T-helper 9 cell (primary cell): ENCODE measurements at regions not wholly inside any gene's neighbourhood (a gene's known extent, or its start where the extent isn't known, plus 50 kb on each side); places are given as distances from the start of the nearest gene placed in this dataset.

Experiments used
- DNase-seq: peaks from one replicate; pipeline ENCODE4 v3.0.0-alpha.2; 2020

DNA sequence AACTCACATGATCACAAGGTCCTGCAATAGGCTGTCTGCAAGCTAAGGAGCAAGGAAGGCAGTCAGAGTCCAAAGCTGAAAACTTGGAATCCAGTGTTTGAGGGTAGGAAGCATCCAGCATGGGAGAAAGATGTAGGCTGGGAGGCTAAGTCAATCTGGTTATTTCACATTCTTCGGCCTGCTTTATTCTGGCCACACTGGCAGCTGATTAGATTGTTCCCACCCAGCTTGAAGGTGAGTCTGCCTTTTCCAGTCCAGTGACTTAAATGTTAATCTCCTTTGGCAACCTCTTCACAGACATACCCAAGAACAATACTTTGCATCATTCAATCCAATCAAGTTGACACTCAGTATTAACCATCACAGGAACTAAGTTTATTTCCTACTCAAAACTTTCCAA, 453.4 kb downstream of the TLE4 start:
- no peak for DNase-seq

DNA sequence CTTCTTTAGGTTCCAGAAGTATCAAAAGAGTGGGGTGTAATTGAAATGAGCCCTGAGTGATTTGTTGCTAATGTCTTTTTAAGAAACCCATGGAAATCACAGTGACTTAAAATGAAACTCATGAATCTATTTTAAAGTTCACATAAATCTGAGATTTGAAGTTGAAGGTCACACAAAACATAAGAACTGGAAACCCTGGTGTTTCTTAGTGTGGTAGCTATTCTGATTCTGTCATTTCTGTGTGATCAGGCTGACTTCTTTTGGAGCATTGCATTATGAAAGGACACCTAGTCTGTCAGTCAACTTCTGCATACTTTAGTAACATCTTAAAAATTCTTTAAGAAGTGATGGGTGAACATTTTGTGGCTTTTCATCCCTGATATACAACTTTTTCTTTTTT, 448.8 kb downstream of the TLE4 start:
- DNase-seq, result no peak

DNA sequence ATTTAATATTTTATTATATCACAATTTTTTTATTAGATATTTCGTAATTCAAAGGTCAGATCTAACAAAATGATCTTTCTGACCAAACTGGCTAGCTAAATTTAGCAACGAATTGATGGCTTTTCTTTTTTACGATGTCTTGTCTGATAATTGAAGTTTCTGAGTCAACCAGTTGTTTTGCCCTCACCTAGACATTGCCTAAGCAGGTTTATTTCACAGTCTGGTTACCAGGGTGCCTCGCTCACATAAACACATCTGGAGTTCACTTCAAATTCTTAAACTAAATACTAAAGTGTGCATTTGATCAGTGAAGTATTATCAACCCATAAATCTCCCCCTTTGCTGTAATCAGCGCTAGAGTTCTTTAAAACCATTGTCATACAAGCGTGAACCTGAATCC, 448.3 kb downstream of the TLE4 start:
- no peak for DNase-seq

GRCh38 chr9:80013891-80014290, 442.1 kb downstream of the TLE4 start:
- no peak for DNase-seq

DNA sequence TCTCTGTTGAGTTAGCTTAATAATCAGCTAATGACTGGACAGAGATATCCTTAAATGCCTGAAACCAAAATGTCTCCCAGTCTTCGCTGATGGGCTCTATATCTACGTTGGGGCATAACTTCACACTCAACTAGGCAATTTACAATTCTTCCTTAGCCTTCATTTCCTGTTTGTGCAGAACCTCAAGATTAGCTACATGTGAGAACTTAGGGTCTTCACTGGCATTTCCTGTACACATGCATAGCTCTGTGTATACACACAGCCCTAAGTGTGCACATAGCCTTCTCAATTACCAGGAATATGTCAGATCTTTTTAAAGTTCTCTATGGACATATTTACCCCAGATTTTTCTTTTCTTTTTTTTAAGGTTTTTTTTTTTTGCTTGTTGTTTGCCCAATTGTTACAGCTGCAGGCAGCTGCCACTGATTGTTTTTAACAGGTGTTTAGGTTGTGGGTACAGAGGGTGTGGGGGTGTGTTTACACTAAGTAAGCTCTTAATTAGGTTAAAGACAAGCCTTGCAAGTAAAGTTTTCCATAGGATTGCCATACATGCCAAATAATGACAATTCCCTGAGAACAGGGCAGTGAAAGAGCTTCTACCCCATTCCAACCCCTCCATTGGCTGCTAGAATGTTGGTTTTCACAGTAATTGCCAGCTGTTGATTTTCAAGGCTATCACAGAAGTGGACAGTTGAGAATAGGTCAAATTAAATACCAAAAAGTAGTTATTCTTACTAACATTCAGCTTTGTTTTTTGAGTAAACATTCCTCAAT, 441.0 kb downstream of the TLE4 start:
- DNase-seq, result no peak

DNA sequence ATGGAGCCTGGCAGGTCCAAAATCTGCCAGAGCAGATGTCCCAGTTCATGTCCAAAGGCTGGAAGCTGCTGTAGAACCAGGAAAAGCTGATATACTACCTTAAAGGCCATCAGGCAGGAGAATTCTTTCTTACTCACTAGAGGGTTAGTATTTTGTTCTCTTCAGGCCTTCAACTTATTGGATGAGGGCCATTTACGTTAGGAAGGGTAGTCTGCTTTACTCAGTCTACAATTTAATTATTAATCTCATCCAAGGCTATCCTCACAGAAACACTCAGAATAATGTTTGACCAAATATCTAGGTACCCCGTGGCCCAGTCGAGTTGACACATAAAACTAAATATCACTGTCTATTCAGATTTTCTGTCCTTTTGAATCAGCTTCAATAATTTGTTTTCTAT, 437.4 kb downstream of the TLE4 start:
- no peak for DNase-seq

DNA sequence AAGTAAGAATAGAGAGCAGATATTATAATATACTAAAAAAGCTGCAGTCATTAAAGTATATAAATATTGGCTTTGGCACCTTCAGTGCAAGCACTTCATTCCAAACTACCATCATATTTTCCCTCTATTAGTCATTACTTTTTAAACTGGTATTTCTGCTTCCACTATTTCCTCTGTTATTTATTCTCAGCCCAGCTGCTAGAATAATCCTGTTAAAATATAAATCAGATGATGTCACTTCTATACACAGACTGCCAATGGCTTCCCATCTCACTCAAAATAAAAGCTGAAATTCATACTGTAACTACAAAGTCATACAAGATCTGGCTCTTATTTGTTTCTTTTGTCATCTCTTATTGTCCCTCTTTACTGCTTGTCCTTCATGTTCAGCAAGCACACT, 432.9 kb downstream of the TLE4 start:
- no peak for DNase-seq

DNA sequence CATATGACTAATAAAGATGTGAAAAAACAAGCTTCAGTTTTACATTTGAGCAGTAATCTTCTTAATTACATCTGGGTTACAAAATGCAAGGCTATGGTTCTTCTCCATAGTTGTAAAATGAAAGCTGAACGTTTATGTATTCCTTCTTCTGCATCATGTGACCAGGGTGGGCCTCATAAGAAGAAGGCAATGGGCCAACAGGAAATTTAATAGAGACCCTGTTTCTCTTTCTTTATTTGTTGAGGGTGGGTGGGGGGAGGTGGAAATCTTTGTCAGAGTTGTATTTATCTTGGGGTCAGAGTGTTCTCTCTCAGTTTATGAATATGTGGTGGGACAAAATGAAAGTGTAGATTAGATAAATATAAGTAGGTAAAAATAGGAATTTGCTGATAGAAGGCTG, 418.8 kb downstream of the TLE4 start:
- DNase-seq, result no peak

DNA sequence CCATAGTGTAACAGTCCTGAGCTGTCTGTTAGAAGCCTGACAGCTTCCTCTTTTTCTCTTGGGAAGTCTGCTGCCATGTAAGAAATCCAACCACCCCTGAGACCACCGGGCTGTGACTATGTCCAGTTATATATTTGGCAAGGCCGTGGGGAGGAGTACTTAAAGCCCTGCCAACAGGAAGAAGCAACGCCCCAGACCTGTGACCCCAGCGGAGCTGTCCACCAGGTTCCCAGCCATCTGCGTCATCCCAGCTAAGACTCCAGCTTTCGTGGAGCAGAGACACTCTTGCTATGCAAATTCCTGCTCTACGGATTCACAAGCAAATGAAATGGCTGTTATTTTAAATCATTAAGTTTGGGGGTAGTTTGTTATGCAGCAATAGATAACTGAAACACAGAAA, 417.3 kb downstream of the TLE4 start:
- no peak for DNase-seq

GRCh38 chr9:79988126-79988525, 416.4 kb downstream of the TLE4 start:
- DNase-seq, result no peak

- DNase-seq, result no peak
These were observed 414.7 kb downstream of the TLE4 start for GRCh38 chr9:79986437-79986836.

DNA sequence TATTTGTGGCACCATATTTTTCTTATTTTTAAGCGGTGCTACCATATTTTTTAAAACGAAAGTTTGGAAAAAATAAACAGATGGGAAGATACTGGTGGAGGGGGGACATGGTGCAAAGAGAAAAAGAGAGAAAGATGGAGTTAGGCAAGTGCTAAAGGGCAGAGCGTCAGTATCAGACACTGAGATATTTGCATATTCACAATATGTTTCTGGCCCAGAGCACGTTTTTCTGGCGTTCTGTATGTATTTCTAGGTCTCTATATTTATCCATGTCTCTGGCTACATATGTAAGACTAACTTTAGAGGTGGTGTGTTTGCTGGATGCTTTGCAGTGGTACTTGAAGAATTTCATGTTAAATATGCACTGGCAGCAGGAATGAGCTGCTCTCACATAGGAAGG, 414.0 kb downstream of the TLE4 start:
- no peak for DNase-seq

DNA sequence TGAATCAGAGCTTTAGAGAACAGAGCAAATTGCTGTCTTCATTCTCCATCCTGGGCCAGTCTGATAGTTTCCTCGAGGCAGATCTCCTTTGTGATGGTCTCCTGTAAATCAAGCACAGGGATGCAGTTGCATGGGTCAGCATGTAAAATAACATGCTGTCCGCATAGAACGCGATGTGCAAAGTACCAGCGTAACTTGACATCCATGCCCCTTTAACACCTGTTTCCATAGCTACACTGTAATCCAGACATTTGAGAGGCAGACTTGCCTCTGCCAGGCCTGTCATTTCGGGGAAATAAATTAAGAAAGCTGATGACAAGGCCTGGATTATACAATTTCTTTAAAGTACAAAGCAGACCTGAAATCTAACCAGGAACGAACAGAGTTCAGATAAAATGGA, 413.5 kb downstream of the TLE4 start:
- no peak for DNase-seq

- DNase-seq, result no peak
These were observed 412.8 kb downstream of the TLE4 start for GRCh38 chr9:79984429-79985067.

DNA sequence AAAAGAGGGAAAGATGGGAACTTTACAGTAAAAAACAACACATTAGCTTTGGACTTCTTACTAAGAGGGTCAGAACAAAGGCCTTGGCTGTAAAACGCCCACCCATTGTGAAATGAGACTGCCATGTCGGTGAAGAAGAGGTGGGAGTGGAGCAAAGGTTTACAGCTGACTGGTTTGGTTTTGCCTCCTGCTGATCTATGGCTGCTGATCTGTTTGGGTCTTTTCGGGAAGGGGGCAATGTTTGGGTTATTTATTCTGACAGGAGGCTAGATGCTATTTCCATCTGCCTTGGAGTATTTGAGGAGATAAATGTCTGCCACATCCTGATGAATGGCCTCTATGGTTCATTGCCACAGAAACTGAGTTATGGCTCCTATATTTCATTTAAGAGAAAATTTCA, 408.7 kb downstream of the TLE4 start:
- DNase-seq, result no peak

DNA sequence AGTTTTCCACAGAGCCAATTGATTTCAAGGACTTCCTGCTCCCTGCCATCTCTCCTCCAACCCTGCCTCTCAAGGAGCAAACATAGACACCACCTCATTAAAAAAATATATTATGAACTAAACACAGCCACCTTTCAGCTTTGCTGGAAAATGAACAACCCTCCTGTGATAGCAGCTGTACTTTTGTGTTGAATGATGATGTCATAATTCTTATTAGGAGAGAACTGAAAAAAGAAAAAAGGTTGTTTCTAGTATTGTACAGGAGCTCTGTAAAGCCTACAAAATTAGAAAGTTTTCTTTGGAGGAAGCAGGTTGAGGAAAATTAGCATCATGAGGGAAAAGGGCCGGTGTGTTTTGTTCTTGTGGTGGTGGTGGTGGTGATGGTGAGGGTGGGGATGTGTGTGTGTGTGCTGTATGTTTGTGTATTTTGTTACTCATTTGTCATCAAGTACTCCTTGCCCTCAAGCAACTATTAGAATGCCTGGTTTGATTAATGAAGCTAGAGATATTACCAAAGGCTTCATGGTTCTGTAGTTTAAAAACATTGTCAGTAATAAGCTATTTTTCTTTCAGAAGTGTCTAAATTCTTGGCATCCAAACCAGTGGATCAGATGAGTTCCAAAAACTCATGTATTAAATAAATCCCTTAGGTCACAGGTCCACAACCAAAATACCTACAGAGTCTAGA, 405.9 kb downstream of the TLE4 start:
- no peak for DNase-seq

DNA sequence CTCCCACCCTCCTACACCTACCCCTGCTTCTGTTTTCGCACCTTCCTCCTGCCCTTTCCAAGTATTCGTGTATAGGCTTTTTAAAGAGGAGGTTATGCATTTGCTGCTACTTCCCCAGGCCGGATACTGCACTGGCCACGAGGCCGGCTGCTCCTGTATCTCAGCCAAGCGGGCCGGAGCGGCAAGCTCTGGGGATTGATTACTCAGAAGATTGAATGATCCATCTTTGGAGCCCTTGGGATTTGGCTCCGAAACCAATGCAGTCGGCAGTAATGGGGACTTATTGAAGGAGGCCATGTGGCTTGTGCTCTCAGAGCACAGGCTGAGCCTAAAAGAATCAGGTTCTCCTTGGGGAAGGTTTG, 405.3 kb downstream of the TLE4 start:
- DNase-seq, result no peak

DNA sequence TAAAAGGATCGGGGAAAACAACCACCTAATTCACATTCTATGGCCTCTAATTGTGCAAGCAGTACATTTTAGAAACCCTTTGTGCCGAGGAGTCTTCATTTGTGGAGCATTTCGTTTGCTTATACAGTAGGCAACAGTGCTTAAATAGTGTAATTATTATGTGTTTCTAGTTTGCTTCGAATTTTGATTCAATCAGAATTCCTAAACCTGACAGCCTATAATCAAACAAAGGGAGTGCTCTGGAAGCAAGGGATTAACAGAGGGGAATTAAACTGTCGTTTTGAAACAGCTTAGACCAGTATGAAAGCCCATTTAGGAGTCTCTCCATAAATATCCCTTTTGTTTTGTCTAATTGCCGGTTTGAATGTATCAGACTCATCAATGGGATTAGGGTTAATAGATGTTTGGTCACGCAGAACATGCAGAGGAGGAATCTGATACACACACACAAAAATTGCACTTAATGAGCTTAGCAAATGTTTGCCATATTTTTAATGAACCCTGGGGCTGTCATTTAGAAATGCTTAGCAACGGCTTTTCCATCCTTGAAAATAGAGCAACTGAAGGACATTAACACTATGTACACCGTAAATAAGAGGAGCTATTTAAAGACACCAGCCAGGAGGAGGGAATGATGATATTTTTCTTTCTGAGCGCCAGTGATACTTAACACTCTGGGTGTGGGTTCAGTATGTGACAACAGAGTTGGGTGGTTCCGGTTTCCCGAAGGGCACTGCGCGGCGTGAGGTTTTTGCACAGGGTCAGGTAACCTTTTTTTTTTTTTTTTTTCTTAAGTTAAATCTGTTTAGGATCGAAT, 404.7 kb downstream of the TLE4 start:
- DNase-seq, result no peak

- DNase-seq, result no peak
These were observed 404.0 kb downstream of the TLE4 start for GRCh38 chr9:79975621-79976256.

GRCh38 chr9:79974806-79975422, 403.1 kb downstream of the TLE4 start:
- no peak for DNase-seq

- no peak for DNase-seq
These were observed 401.9 kb downstream of the TLE4 start for GRCh38 chr9:79973627-79974026.

GRCh38 chr9:79970146-79970425, 398.3 kb downstream of the TLE4 start:
- DNase-seq, result no peak
